ENCODE measurements at regions not wholly inside any gene's neighbourhood (a gene's known extent, or its start where the extent isn't known, plus 50 kb on each side); places are given as distances from the start of the nearest gene placed in this dataset.
"Not testable (repeated sequence)": the region's sequence is repeated elsewhere in the genome, so short reads cannot be mapped to it uniquely, and the experiment has no call there.

DNA sequence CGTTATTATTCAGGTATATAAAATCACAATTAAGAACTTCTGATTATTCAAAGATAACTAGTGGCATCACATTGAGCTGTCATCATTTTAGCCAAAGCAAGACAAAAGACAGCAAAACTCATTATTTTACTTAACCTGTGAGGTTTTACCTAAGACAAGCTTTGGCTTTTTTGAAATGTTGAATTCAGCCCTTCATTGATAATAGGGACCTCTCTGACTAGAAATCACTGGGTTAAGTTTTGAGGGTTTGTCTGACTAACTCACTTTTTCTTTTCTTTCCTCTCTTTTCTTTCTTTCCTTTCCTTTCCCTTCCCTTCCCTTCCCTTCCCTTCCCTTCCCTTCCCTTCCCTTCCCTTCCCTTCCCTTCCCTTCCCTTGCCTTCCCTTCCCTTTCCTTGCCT lies 244.2 kb downstream of the GRXCR1 start:
- H3K36me3 ChIP-seq (ENCODE audit: control insufficient read depth in 1 of 2, insufficient read depth in 2 of 2, low read length in 1 of 2): no peaks in the 10 kb centered on the region
- ATAC-seq (ENCODE audit: low FRiP score) (no peak), DNase-seq (no peak)
- no peaks in the 10 kb centered on the region for H3K4me1 ChIP-seq (ENCODE audit: control insufficient read depth in 1 of 2, insufficient read depth in 2 of 2, low read length in 2 of 2)
- no peak overlapping the region for H3K4me3 ChIP-seq (ENCODE audit: low read length in 2 of 2)
- 85 to 93% methylated on average over 1 of the region's 1 CpG for WGBS, 2 donors
- peaks cover 2% of the 10 kb centered on the region for H3K9me3 ChIP-seq (ENCODE audit: control insufficient read depth, low read length)
- intact Hi-C loops (cut with DNase I): loop anchor here in 1 of 2 donors (10.0 kb wide), 1 partner anchor 318 kb away; no protein-coding TSS in a partner anchor
- H3K27me3 ChIP-seq (ENCODE audit: control insufficient read depth in 1 of 2, insufficient read depth in 2 of 2, low read length in 1 of 2): no peaks in the 10 kb centered on the region
- H3K27ac ChIP-seq (ENCODE audit: low read depth in 1 of 2, low read length in 2 of 2): no peak overlapping the region

DNA sequence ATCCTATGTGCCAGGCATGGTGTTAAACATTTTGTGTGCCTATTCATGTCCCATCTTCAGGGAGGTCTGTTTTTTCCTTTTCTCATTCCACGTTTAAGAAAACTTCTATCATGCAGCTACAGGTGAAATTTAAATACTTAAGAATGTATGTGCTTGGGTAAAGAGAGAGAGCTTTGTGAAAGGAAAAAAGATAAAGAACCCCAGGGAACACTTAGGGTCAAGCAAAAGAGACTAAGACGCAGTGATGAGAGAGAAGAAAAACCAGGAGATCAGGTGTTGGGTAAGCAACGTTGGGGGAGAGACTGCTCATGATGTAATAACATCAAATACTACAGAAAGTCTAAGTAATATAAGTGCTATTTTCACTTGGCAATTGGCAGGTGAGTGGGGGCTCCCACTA lies 253.7 kb downstream of the GRXCR1 start:
- no peaks in the 10 kb centered on the region for H3K27me3 ChIP-seq (ENCODE audit: control insufficient read depth in 1 of 2, insufficient read depth in 2 of 2, low read length in 1 of 2)
- H3K4me3 ChIP-seq (ENCODE audit: low read length in 2 of 2): no peak overlapping the region
- DNase-seq (no peak), ATAC-seq (ENCODE audit: low FRiP score) (no peak)
- intact Hi-C loops (cut with DNase I): no loop called here
- 46 to 55% methylated on average over 3 of the region's 3 CpGs for WGBS, 2 donors
- H3K9me3 ChIP-seq (ENCODE audit: control insufficient read depth, low read length): no peaks in the 10 kb centered on the region
- no peak overlapping the region for H3K27ac ChIP-seq (ENCODE audit: low read depth in 1 of 2, low read length in 2 of 2)
- no peaks in the 10 kb centered on the region for H3K4me1 ChIP-seq (ENCODE audit: control insufficient read depth in 1 of 2, insufficient read depth in 2 of 2, low read length in 2 of 2)
- no peaks in the 10 kb centered on the region for H3K36me3 ChIP-seq (ENCODE audit: control insufficient read depth in 1 of 2, insufficient read depth in 2 of 2, low read length in 1 of 2)

DNA sequence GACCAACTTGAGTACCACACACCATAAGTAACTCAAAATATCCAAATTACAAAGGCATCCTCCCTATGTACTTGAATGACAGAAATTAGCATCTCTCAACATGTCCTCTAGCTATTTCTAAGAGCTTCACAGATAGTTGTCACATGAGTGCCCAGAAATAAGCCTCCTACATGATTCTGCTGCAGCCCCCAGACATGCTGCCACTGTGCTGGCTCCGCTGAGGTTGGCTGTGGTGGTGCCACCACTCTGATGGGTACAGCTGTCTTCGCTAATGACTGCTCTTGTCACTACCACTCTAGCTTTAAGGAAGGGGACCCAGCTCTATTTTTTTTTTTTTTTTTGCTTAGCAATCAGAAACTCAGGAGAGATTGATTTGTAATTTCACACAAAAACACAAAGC lies 256.0 kb downstream of the GRXCR1 start:
- Histone ChIP-seq H3K4me3 (ENCODE audit: low read length in 2 of 2) (no peak overlapping the region), H3K27me3 (ENCODE audit: control insufficient read depth in 1 of 2, insufficient read depth in 2 of 2, low read length in 1 of 2) (no peaks in the 10 kb centered on the region), H3K36me3 (ENCODE audit: control insufficient read depth in 1 of 2, insufficient read depth in 2 of 2, low read length in 1 of 2) (no peaks in the 10 kb centered on the region), H3K27ac (ENCODE audit: low read depth in 1 of 2, low read length in 2 of 2) (no peak overlapping the region), H3K9me3 (ENCODE audit: control insufficient read depth, low read length) (no peaks in the 10 kb centered on the region), H3K4me1 (ENCODE audit: control insufficient read depth in 1 of 2, insufficient read depth in 2 of 2, low read length in 2 of 2) (no peaks in the 10 kb centered on the region)
- WGBS, 2 donors: 92 to 98% methylated on average over 2 of the region's 2 CpGs
- DNase-seq: no peak
- no peak for ATAC-seq (ENCODE audit: low FRiP score)
- intact Hi-C loops (cut with DNase I): no loop called here

DNA sequence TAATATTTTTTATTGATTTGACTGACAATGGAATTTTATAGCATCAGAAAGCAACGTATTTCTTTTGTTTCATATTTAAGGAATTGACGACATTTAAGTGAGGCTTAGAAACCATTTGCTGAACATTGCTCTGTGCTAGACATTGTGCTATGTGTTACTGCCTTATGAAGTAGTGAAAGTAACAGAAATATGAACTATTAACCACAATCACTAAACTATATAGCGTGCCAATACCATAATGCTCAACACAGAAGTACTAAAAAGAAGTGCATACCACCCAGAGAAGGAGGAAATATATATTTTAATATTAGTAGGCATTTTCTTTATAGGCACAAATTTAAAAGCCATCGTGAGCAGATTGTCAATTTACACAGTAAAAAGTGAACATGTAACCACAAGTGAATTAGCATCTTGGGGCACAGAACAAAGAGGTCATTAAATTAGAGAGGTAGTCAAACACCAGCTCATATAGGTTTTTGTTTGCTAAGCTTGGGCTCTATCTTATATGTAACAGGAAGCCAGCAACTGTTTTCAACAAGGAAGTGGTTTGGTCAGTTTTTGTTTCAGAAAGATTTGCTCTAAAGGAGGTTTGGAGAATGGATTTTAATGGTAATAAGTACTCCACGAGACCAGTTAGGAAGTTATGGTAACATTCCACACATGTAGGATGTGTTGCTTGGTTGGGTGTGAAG lies 270.7 kb downstream of the GRXCR1 start:
- intact Hi-C loops (cut with DNase I): no loop called here
- no peak for DNase-seq
- Histone ChIP-seq H3K4me3 (ENCODE audit: low read length in 2 of 2) (no peak overlapping the region), H3K27ac (ENCODE audit: low read depth in 1 of 2, low read length in 2 of 2) (no peak overlapping the region), H3K9me3 (ENCODE audit: control insufficient read depth, low read length) (no peaks in the 10 kb centered on the region), H3K4me1 (ENCODE audit: control insufficient read depth in 1 of 2, insufficient read depth in 2 of 2, low read length in 2 of 2) (no peaks in the 10 kb centered on the region), H3K27me3 (ENCODE audit: control insufficient read depth in 1 of 2, insufficient read depth in 2 of 2, low read length in 1 of 2) (no peaks in the 10 kb centered on the region), H3K36me3 (ENCODE audit: control insufficient read depth in 1 of 2, insufficient read depth in 2 of 2, low read length in 1 of 2) (no peaks in the 10 kb centered on the region)
- WGBS, 2 donors: 82 to 88% methylated on average over 5 of the region's 5 CpGs
- ATAC-seq (ENCODE audit: low FRiP score): no peak

DNA sequence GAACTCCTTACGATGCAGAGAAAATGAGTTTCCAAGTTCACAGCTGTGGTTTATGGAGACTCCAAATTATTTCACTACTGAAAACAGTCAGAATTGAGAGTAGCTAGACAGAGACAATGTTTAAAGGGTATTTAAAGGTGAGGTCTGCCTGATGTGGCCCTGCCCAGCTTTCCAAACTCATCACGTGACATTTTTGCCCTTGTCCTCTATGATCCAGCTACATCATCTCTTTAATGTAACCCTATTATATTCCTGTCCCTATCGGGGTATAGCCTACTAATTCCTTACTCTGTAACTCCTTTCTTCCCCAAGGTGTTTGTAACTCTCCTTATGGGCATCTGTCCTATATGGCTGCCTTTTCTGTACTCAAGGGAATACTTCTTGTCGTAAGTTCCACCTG lies 297.2 kb downstream of the GRXCR1 start:
- no peaks in the 10 kb centered on the region for H3K9me3 ChIP-seq (ENCODE audit: control insufficient read depth, low read length)
- intact Hi-C loops (cut with DNase I): no loop called here
- no peaks in the 10 kb centered on the region for H3K27me3 ChIP-seq (ENCODE audit: control insufficient read depth in 1 of 2, insufficient read depth in 2 of 2, low read length in 1 of 2)
- no peaks in the 10 kb centered on the region for H3K4me1 ChIP-seq (ENCODE audit: control insufficient read depth in 1 of 2, insufficient read depth in 2 of 2, low read length in 2 of 2)
- ATAC-seq (ENCODE audit: low FRiP score) (no peak), DNase-seq (no peak)
- 85 to 93% methylated on average over 4 of the region's 4 CpGs for WGBS, 2 donors
- H3K27ac ChIP-seq (ENCODE audit: low read depth in 1 of 2, low read length in 2 of 2): no peak overlapping the region
- no peak overlapping the region for H3K4me3 ChIP-seq (ENCODE audit: low read length in 2 of 2)
- no peaks in the 10 kb centered on the region for H3K36me3 ChIP-seq (ENCODE audit: control insufficient read depth in 1 of 2, insufficient read depth in 2 of 2, low read length in 1 of 2)

DNA sequence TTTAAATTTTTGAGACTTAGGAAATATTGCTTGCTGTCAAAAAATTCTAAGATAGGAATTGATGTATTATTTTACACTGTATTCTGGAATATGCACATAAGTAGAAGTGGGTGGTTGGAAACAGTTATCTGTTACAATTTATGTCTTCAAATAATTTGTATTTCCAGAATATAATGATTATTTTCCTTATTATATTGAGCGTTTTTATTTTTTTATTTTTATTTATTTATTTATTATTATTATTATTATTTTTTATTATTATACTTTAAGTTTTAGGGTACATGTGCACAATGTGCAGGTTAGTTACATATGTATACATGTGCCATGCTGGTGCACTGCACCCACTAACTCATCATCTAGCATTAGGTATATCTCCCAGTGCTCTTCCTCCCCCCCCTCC lies 320.1 kb downstream of the GRXCR1 start:
- ATAC-seq (ENCODE audit: low FRiP score); intact Hi-C loops (cut with DNase I); H3K27ac ChIP-seq (ENCODE audit: low read depth in 1 of 2, low read length in 2 of 2); H3K4me1 ChIP-seq (ENCODE audit: control insufficient read depth in 1 of 2, insufficient read depth in 2 of 2, low read length in 2 of 2); DNase-seq; H3K36me3 ChIP-seq (ENCODE audit: control insufficient read depth in 1 of 2, insufficient read depth in 2 of 2, low read length in 1 of 2); H3K9me3 ChIP-seq (ENCODE audit: control insufficient read depth, low read length); H3K4me3 ChIP-seq (ENCODE audit: low read length in 2 of 2); H3K27me3 ChIP-seq (ENCODE audit: control insufficient read depth in 1 of 2, insufficient read depth in 2 of 2, low read length in 1 of 2): not testable (repeated sequence)
- WGBS, 2 donors: 84 to 92% methylated on average over 1 of the region's 1 CpG

DNA sequence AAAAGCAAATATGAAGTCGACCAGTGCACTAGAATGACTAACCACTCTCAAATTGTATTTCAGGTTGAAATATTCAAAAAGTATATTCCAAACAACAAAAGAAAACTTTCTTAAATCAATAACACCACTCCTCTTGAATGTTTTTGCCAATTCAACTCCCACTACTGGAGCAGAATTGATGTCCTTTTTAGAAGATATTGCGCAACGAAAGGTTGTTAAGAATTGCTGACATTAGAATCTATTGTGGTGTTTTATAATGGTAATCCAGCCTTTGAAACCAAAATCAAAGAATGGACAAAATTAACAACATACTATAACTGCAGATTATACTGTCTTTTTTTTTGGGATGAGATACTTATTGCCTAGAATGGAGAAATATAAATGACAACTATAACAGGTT lies 331.3 kb downstream of the GRXCR1 start:
- no peak for DNase-seq
- WGBS, 2 donors: 83 to 91% methylated on average over 3 of the region's 3 CpGs
- H3K27me3 ChIP-seq (ENCODE audit: control insufficient read depth in 1 of 2, insufficient read depth in 2 of 2, low read length in 1 of 2): no peaks in the 10 kb centered on the region
- H3K4me3 ChIP-seq (ENCODE audit: low read length in 2 of 2): no peak overlapping the region
- intact Hi-C loops (cut with DNase I): no loop called here
- H3K36me3 ChIP-seq (ENCODE audit: control insufficient read depth in 1 of 2, insufficient read depth in 2 of 2, low read length in 1 of 2): no peaks in the 10 kb centered on the region
- no peak for ATAC-seq (ENCODE audit: low FRiP score)
- no peak overlapping the region for H3K27ac ChIP-seq (ENCODE audit: low read depth in 1 of 2, low read length in 2 of 2)
- H3K9me3 ChIP-seq (ENCODE audit: control insufficient read depth, low read length): no peaks in the 10 kb centered on the region
- no peaks in the 10 kb centered on the region for H3K4me1 ChIP-seq (ENCODE audit: control insufficient read depth in 1 of 2, insufficient read depth in 2 of 2, low read length in 2 of 2)

DNA sequence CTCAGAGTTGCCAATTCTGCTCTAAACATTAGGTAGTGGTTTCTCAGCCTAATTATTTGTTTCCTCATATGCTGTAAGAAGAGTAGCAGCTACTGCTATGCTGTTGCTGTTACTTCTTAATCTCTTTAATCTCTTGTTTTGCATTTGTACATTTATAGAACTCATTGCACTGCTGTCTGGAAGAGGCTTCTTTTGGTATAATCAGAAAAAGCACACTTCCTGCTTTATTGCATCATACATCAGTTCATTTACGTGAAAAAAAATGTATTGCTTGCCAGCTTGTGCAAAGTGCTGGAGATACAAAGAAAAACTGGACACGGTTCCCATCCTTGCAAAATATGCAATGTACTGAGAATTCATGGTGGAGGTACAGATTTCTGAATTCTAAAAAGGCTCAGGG lies 332.0 kb downstream of the GRXCR1 start:
- Histone ChIP-seq H3K4me3 (ENCODE audit: low read length in 2 of 2) (no peak overlapping the region), H3K27me3 (ENCODE audit: control insufficient read depth in 1 of 2, insufficient read depth in 2 of 2, low read length in 1 of 2) (no peaks in the 10 kb centered on the region), H3K36me3 (ENCODE audit: control insufficient read depth in 1 of 2, insufficient read depth in 2 of 2, low read length in 1 of 2) (no peaks in the 10 kb centered on the region), H3K27ac (ENCODE audit: low read depth in 1 of 2, low read length in 2 of 2) (no peak overlapping the region), H3K4me1 (ENCODE audit: control insufficient read depth in 1 of 2, insufficient read depth in 2 of 2, low read length in 2 of 2) (no peaks in the 10 kb centered on the region), H3K9me3 (ENCODE audit: control insufficient read depth, low read length) (no peaks in the 10 kb centered on the region)
- intact Hi-C loops (cut with DNase I): no loop called here
- no peak for ATAC-seq (ENCODE audit: low FRiP score)
- WGBS, 2 donors: 30 to 34% methylated on average over 2 of the region's 2 CpGs
- DNase-seq: no peak

DNA sequence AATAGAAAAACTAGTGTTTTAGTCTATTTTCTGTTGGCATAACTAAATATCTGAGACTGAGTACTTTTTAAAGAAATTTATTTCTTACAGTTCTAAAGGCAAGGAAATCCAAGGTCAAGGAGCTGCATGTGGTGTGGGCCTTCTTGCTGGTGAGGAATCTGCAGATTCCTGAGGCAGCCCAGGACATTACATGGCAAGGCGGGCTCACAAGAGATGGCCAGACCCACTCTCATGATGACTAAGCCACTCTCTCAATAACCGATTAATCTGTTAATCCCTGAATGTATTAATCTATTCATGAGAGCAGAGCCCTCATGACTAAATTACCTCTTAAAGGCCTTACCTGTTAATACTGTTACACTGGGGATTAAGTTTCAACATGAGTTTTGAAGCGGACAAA lies 340.8 kb downstream of the GRXCR1 start:
- no peak for ATAC-seq (ENCODE audit: low FRiP score)

More for the DNA sequence above, 340.8 kb downstream of the GRXCR1 start:
- Histone ChIP-seq H3K36me3 (ENCODE audit: control insufficient read depth in 1 of 2, insufficient read depth in 2 of 2, low read length in 1 of 2) (no peaks in the 10 kb centered on the region), H3K4me1 (ENCODE audit: control insufficient read depth in 1 of 2, insufficient read depth in 2 of 2, low read length in 2 of 2) (no peaks in the 10 kb centered on the region), H3K4me3 (ENCODE audit: low read length in 2 of 2) (no peak overlapping the region), H3K9me3 (ENCODE audit: control insufficient read depth, low read length) (no peaks in the 10 kb centered on the region), H3K27ac (ENCODE audit: low read depth in 1 of 2, low read length in 2 of 2) (no peak overlapping the region), H3K27me3 (ENCODE audit: control insufficient read depth in 1 of 2, insufficient read depth in 2 of 2, low read length in 1 of 2) (no peaks in the 10 kb centered on the region)
- no peak for DNase-seq
- intact Hi-C loops (cut with DNase I): no loop called here
- WGBS, 2 donors: 95 to 100% methylated on average over 3 of the region's 3 CpGs

Measured in aorta (tissue), 5 donors.